Osteoblast (primary cell): ENCODE measurements at regions not wholly inside any gene's neighbourhood (a gene's known extent, or its start where the extent isn't known, plus 50 kb on each side); places are given as distances from the start of the nearest gene placed in this dataset. TPM values are rescaled to one million over a fixed set of nuclear protein-coding genes. Genes with fewer than 3 reads are reported as not detected.
"Not testable (repeated sequence)": the region's sequence is repeated elsewhere in the genome, so short reads cannot be mapped to it uniquely, and the experiment has no call there.

ENCODE experiments used
- DNase-seq: peaks from one replicate; pipeline ENCODE4 v3.0.0; 2011; ENCODE audit warnings: low spot score, mixed read lengths; ENCODE audit not compliant: insufficient read length; ENCODE audit errors: missing footprints
- H2AFZ ChIP-seq: 2 replicates; pipeline ENCODE4 v1.6.0; 2011; ENCODE audit warnings: mild to moderate bottlenecking, low read length
- H3K27ac ChIP-seq: 2 replicates; pipeline ENCODE4 v1.5.1; 2011; ENCODE audit warnings: mild to moderate bottlenecking, low read depth, low read length, moderate library complexity
- H3K27me3 ChIP-seq: 2 replicates; pipeline ENCODE4 v1.6.0; 2012; ENCODE audit warnings: mild to moderate bottlenecking, control low read depth, inconsistent platforms, low read length, moderate library complexity; ENCODE audit not compliant: insufficient read depth
- H3K36me3 ChIP-seq: 2 replicates; pipeline ENCODE4 v1.5.1; 2011; ENCODE audit warnings: mild to moderate bottlenecking, low read length, control low read depth, moderate library complexity; ENCODE audit not compliant: insufficient read depth
- H3K4me1 ChIP-seq: 2 replicates; pipeline ENCODE4 v1.5.1; 2011; ENCODE audit warnings: mild to moderate bottlenecking, low read length, control low read depth, moderate library complexity; ENCODE audit not compliant: insufficient read depth
- H3K4me2 ChIP-seq: 2 replicates; pipeline ENCODE4 v1.6.0; 2011; ENCODE audit warnings: mild to moderate bottlenecking, low read length; ENCODE audit not compliant: insufficient read depth
- H3K4me3 ChIP-seq: fragments of 200-600 bp; sonication (generic); 3 replicates; pipeline ENCODE4 v1.5.1; 2012; ENCODE audit warnings: mild to moderate bottlenecking, low read length, inconsistent platforms; ENCODE audit not compliant: insufficient read depth
- H3K79me2 ChIP-seq: 2 replicates; pipeline ENCODE4 v1.6.0; 2012; ENCODE audit warnings: mild to moderate bottlenecking, low read length, control low read depth, inconsistent platforms; ENCODE audit not compliant: insufficient read depth
- H3K9me3 ChIP-seq: 2 replicates; pipeline ENCODE4 v1.5.1; 2011; ENCODE audit warnings: low read depth, low read length, control low read depth
- H4K20me1 ChIP-seq: 2 replicates; pipeline ENCODE4 v1.6.0; 2012; ENCODE audit warnings: mild to moderate bottlenecking, low read length, control low read depth; ENCODE audit not compliant: insufficient read depth
- CTCF ChIP-seq: IDR thresholded peaks from 2 replicates; pipeline ENCODE4 v1.5.1; 2011; ENCODE audit warnings: mild to moderate bottlenecking, low read depth, low read length, moderate library complexity; ENCODE audit errors: extremely low read depth
- small RNA-seq: library from RNA; depleted of rRNA; stranded (forward); fragments of <200 nt; gene quantifications from one replicate; pipeline ENCODE3, GENCODE V24; 2012

- H3K27ac ChIP-seq, result no peak overlapping the region
- DNase-seq, result no peak
- no peaks in the 10 kb centered on the region for H3K4me1 ChIP-seq
- no peaks in the 10 kb centered on the region for H4K20me1 ChIP-seq
- peak overlapping the region; percentile 35 for H2AFZ ChIP-seq
- H3K4me2 ChIP-seq, result no peak overlapping the region
- H3K79me2 ChIP-seq, result no peaks in the 10 kb centered on the region
- no peaks in the 10 kb centered on the region for H3K27me3 ChIP-seq
- H3K36me3 ChIP-seq, result no peaks in the 10 kb centered on the region
- no peak for TF ChIP-seq CTCF
- H3K9me3 ChIP-seq, result no peaks in the 10 kb centered on the region
- no peak overlapping the region for H3K4me3 ChIP-seq
Observed at GRCh38 chr18:28248653-28249052, 71.7 kb upstream of the CDH2 start.

- not testable (repeated sequence) for H3K36me3 ChIP-seq, H3K27ac ChIP-seq, H3K4me2 ChIP-seq, H3K9me3 ChIP-seq, H3K4me1 ChIP-seq, H3K4me3 ChIP-seq, H3K79me2 ChIP-seq, DNase-seq, H2AFZ ChIP-seq, H3K27me3 ChIP-seq, H4K20me1 ChIP-seq
Observed at GRCh38 chr18:28240626-28241025, 63.7 kb upstream of the CDH2 start.

GRCh38 chr18:28236487-28236886, 59.6 kb upstream of the CDH2 start:
- no peaks in the 10 kb centered on the region for H4K20me1 ChIP-seq

More at GRCh38 chr18:28236487-28236886, 59.6 kb upstream of the CDH2 start:
- Histone ChIP-seq H3K27me3 (no peaks in the 10 kb centered on the region), H3K9me3 (no peaks in the 10 kb centered on the region), H3K4me2 (no peak overlapping the region), H3K79me2 (no peaks in the 10 kb centered on the region), H3K27ac (no peak overlapping the region), H3K36me3 (no peaks in the 10 kb centered on the region), H2AFZ (no peak overlapping the region), H3K4me1 (no peaks in the 10 kb centered on the region), H3K4me3 (no peak overlapping the region)
- no peak for TF ChIP-seq CTCF
- no peak for DNase-seq

Small RNAs in the stretch of these regions (small RNA-seq; reads per million reads assigned to genes)
- gene AC023932.1 (not detected), gene AC105245.1 (not detected), gene RNU6-408P (not detected)
